HEK293 (cell line): ENCODE measurements at regions not wholly inside any gene's neighbourhood (a gene's known extent, or its start where the extent isn't known, plus 50 kb on each side); places are given as distances from the start of the nearest gene placed in this dataset.
A peak's percentile ranks its signal among the peaks of the same experiment; 100 is the strongest.

ENCODE experiments used
- CTCF ChIA-PET: fragments of 350-600 bp; formaldehyde crosslinking; extraction: SDS; loops from one replicate; lab custom pipeline; 2021; ENCODE audit warnings: antibody characterized with exemption; lab: Yijun Ruan, JAX
- POLR2A ChIA-PET: fragments of 300-600 bp; formaldehyde crosslinking; extraction: SDS; loops from one replicate; lab custom pipeline; 2020; ENCODE audit warnings: antibody characterized with exemption, inconsistent platforms; lab: Yijun Ruan, JAX
- H3K27ac ChIP-seq: fragments of 200-500 bp; sonication (Bioruptor generic); 2 replicates; pipeline ENCODE4 v1.5.1; 2014; ENCODE audit warnings: low read depth, low read length, control low read depth, inconsistent platforms; ENCODE audit errors: extremely low read depth
- H3K36me3 ChIP-seq, 2 experiments: fragments of 200-500 bp in 1 of 2; sonication (Bioruptor generic) in 1 of 2; 1 replicate in 1 of 2; 2 replicates in 1 of 2; pipeline ENCODE4 v1.5.1; 2014 to 2017; ENCODE audit warnings: inconsistent platforms in 2 of 2, low read length in 2 of 2; ENCODE audit not compliant: control insufficient read depth in 2 of 2, insufficient read depth in 1 of 2
- H3K4me1 ChIP-seq: fragments of 200-500 bp; sonication (Bioruptor generic); 2 replicates; pipeline ENCODE4 v1.5.1; 2014; ENCODE audit warnings: mild to moderate bottlenecking, low read length, inconsistent platforms; ENCODE audit not compliant: control insufficient read depth, insufficient read depth
- H3K4me3 ChIP-seq: 2 replicates; pipeline ENCODE4 v1.5.1; 2011; ENCODE audit warnings: low read depth, mild to moderate bottlenecking, control low read depth, low read length, moderate library complexity
- H3K9me3 ChIP-seq: fragments of 200-500 bp; sonication (Bioruptor generic); 2 replicates; pipeline ENCODE4 v1.5.1; 2014; ENCODE audit warnings: low read depth, low read length, inconsistent platforms; ENCODE audit not compliant: control insufficient read depth, insufficient read depth
- BCL11A ChIP-seq: fragments of 450-650 bp; formaldehyde crosslinking; IDR thresholded peaks from 2 replicates; pipeline ENCODE4 v1.5.1; 2016; ENCODE audit warnings: low read depth, missing biosample characterization, missing genetic modification characterization
- INSM2 ChIP-seq: fragments of 450-650 bp; formaldehyde crosslinking; IDR thresholded peaks from 2 replicates; pipeline ENCODE4 v1.5.1; 2016; ENCODE audit warnings: missing biosample characterization, missing genetic modification characterization
- KLF16 ChIP-seq: fragments of 450-650 bp; formaldehyde crosslinking; IDR thresholded peaks from 2 replicates; pipeline ENCODE4 v1.5.1; 2017; ENCODE audit warnings: missing biosample characterization, missing genetic modification characterization
- KLF8 ChIP-seq: fragments of 450-650 bp; formaldehyde crosslinking; IDR thresholded peaks from 2 replicates; pipeline ENCODE4 v1.5.1; 2016; ENCODE audit warnings: missing biosample characterization, missing genetic modification characterization
- PRDM2 ChIP-seq: fragments of 450-650 bp; formaldehyde crosslinking; IDR thresholded peaks from 2 replicates; pipeline ENCODE4 v1.5.1; 2016; ENCODE audit warnings: missing biosample characterization, missing genetic modification characterization, borderline replicate concordance
- SCRT2 ChIP-seq: fragments of 450-650 bp; formaldehyde crosslinking; IDR thresholded peaks from 2 replicates; pipeline ENCODE4 v1.5.1; 2016; ENCODE audit warnings: missing biosample characterization, missing genetic modification characterization
- SP2 ChIP-seq: fragments of 450-650 bp; formaldehyde crosslinking; IDR thresholded peaks from 2 replicates; pipeline ENCODE4 v1.5.1; 2016; ENCODE audit warnings: missing biosample characterization, missing genetic modification characterization
- ZBTB48 ChIP-seq: fragments of 450-650 bp; formaldehyde crosslinking; IDR thresholded peaks from 2 replicates; pipeline ENCODE4 v1.5.1; 2016; ENCODE audit warnings: missing biosample characterization, missing genetic modification characterization
- ZFP3 ChIP-seq: fragments of 450-650 bp; formaldehyde crosslinking; IDR thresholded peaks from 2 replicates; pipeline ENCODE4 v1.5.1; 2016; ENCODE audit warnings: low read depth, missing biosample characterization, missing genetic modification characterization
- ZFP69B ChIP-seq: fragments of 450-650 bp; formaldehyde crosslinking; IDR thresholded peaks from 2 replicates; pipeline ENCODE4 v1.5.1; 2016; ENCODE audit warnings: missing biosample characterization, missing genetic modification characterization
- ZNF121 ChIP-seq: fragments of 450-650 bp; formaldehyde crosslinking; IDR thresholded peaks from 2 replicates; pipeline ENCODE4 v1.5.1; 2016; ENCODE audit warnings: missing biosample characterization, missing genetic modification characterization
- ZNF16 ChIP-seq: fragments of 450-650 bp; formaldehyde crosslinking; IDR thresholded peaks from 2 replicates; pipeline ENCODE4 v1.5.1; 2016; ENCODE audit warnings: low read depth, missing biosample characterization, missing genetic modification characterization
- ZNF18 ChIP-seq: fragments of 450-650 bp; formaldehyde crosslinking; IDR thresholded peaks from 2 replicates; pipeline ENCODE4 v1.5.1; 2016; ENCODE audit warnings: missing biosample characterization, missing genetic modification characterization
- ZNF184 ChIP-seq: fragments of 450-650 bp; IDR thresholded peaks from 2 replicates; pipeline ENCODE4 v1.5.1; 2018; ENCODE audit warnings: missing biosample characterization, mild to moderate bottlenecking, missing genetic modification characterization
- ZNF23 ChIP-seq: fragments of 450-650 bp; formaldehyde crosslinking; IDR thresholded peaks from 2 replicates; pipeline ENCODE4 v1.5.1; 2016; ENCODE audit warnings: missing biosample characterization, missing genetic modification characterization, borderline replicate concordance
- ZNF544 ChIP-seq: fragments of 450-650 bp; formaldehyde crosslinking; IDR thresholded peaks from 2 replicates; pipeline ENCODE4 v1.5.0; 2017; ENCODE audit warnings: missing biosample characterization, missing genetic modification characterization
- ZNF623 ChIP-seq: fragments of 450-650 bp; formaldehyde crosslinking; IDR thresholded peaks from 2 replicates; pipeline ENCODE4 v1.5.1; 2016; ENCODE audit warnings: missing biosample characterization, missing genetic modification characterization
- ZNF658 ChIP-seq: fragments of 450-650 bp; formaldehyde crosslinking; IDR thresholded peaks from 2 replicates; pipeline ENCODE4; 2016; ENCODE audit warnings: missing biosample characterization, missing genetic modification characterization
- ZNF747 ChIP-seq: fragments of 450-650 bp; formaldehyde crosslinking; IDR thresholded peaks from 2 replicates; pipeline ENCODE4 v1.5.1; 2016; ENCODE audit warnings: missing biosample characterization, missing genetic modification characterization
- ZNF776 ChIP-seq: fragments of 450-650 bp; formaldehyde crosslinking; IDR thresholded peaks from 2 replicates; pipeline ENCODE4 v1.5.0; 2017; ENCODE audit warnings: missing biosample characterization, missing genetic modification characterization, borderline replicate concordance
- ZSCAN30 ChIP-seq: fragments of 450-650 bp; IDR thresholded peaks from 2 replicates; pipeline ENCODE4 v1.5.1; 2018; ENCODE audit warnings: missing biosample characterization, mild to moderate bottlenecking, missing genetic modification characterization, moderate library complexity
- TF ChIP-seq, protein P1 (sequence below): fragments of 450-650 bp; formaldehyde crosslinking; IDR thresholded peaks from 2 replicates; pipeline ENCODE4 v1.5.1; 2016; ENCODE audit warnings: missing biosample characterization, missing genetic modification characterization
- TF ChIP-seq, protein P2 (sequence below): fragments of 450-650 bp; formaldehyde crosslinking; IDR thresholded peaks from 2 replicates; pipeline ENCODE4 v1.5.1; 2016; ENCODE audit warnings: missing biosample characterization, missing genetic modification characterization

GRCh38 chr3:72312339-72312738, 527.4 kb upstream of the PROK2 start:
- H3K9me3 ChIP-seq, result no peaks in the 10 kb centered on the region
- POLR2A ChIA-PET, result no interaction called here
- peaks cover 8% of the 10 kb centered on the region for H3K4me1 ChIP-seq
- CTCF ChIA-PET, result no interaction called here
- TF ChIP-seq ZFP3 (tag by site-specific recombination) (no peak), ZFP69B (tag by site-specific recombination) (no peak), INSM2 (tag by site-specific recombination) (no peak), BCL11A (tag by site-specific recombination) (no peak), ZNF18 (no peak), PRDM2 (no peak), ZSCAN30 (tag by site-specific recombination) (no peak), ZNF544 (tag by site-specific recombination) (no peak), ZNF184 (tag by site-specific recombination) (no peak), SCRT2 (tag by site-specific recombination) (no peak), SP2 (tag by site-specific recombination) (no peak), ZNF121 (no peak)
- TF ChIP-seq, protein P1, sequence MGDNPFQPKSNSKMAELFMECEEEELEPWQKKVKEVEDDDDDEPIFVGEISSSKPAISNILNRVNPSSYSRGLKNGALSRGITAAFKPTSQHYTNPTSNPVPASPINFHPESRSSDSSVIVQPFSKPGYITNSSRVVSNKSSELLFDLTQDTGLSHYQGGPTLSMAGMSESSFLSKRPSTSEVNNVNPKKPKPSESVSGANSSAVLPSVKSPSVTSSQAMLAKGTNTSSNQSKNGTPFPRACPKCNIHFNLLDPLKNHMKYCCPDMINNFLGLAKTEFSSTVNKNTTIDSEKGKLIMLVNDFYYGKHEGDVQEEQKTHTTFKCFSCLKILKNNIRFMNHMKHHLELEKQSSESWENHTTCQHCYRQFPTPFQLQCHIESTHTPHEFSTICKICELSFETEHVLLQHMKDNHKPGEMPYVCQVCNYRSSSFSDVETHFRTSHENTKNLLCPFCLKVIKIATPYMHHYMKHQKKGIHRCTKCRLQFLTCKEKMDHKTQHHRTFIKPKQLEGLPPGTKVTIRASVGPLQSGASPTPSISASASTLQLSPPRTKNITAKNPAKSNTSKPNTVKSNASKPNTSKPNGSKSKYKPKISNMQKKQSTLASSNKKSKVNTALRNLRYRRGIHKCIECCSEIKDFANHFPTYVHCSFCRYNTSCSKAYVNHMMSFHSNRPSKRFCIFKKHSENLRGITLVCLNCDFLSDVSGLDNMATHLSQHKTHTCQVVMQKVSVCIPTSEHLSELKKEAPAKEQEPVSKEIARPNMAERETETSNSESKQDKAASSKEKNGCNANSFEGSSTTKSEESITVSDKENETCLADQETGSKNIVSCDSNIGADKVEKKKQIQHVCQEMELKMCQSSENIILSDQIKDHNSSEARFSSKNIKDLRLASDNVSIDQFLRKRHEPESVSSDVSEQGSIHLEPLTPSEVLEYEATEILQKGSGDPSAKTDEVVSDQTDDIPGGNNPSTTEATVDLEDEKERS (tag by site-specific recombination), result no peak
- TF ChIP-seq, all 188 proteins: peak for 0
- Histone ChIP-seq H3K4me3 (no peak overlapping the region), H3K36me3 (no peaks in the 10 kb centered on the region), H3K27ac (no peak overlapping the region)

- CTCF ChIA-PET, result no interaction called here
- Histone ChIP-seq H3K9me3 (no peaks in the 10 kb centered on the region), H3K27ac (peak overlapping the region; percentile 56; the same call in 1 of the 2 replicates), H3K4me1 (peaks cover 8% of the 10 kb centered on the region), H3K36me3 (no peaks in the 10 kb centered on the region), H3K4me3 (no peak overlapping the region)
- POLR2A ChIA-PET, result no interaction called here
- TF ChIP-seq ZNF658 (tag by site-specific recombination), result no peak
- TF ChIP-seq ZNF23 (tag by site-specific recombination), result no peak
- no peak for TF ChIP-seq ZNF623 (tag by site-specific recombination)
- no peak for TF ChIP-seq ZNF747
- TF ChIP-seq ZBTB48, result no peak
- no peak for TF ChIP-seq ZFP69B (tag by site-specific recombination)
- TF ChIP-seq ZNF776 (tag by site-specific recombination), result no peak
- TF ChIP-seq KLF8 (tag by site-specific recombination), result no peak
- TF ChIP-seq, protein P2, sequence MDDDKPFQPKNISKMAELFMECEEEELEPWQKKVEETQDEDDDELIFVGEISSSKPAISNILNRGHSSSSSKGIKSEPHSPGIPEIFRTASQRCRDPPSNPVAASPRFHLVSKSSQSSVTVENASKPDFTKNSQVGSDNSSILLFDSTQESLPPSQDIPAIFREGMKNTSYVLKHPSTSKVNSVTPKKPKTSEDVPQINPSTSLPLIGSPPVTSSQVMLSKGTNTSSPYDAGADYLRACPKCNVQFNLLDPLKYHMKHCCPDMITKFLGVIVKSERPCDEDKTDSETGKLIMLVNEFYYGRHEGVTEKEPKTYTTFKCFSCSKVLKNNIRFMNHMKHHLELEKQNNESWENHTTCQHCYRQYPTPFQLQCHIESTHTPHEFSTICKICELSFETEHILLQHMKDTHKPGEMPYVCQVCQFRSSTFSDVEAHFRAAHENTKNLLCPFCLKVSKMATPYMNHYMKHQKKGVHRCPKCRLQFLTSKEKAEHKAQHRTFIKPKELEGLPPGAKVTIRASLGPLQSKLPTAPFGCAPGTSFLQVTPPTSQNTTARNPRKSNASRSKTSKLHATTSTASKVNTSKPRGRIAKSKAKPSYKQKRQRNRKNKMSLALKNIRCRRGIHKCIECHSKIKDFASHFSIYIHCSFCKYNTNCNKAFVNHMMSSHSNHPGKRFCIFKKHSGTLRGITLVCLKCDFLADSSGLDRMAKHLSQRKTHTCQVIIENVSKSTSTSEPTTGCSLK (tag by site-specific recombination), result no peak
- TF ChIP-seq ZNF16, result no peak
- no peak for TF ChIP-seq KLF16 (tag by site-specific recombination)
These were observed 526.5 kb upstream of the PROK2 start for GRCh38 chr3:72311425-72311824.
